ENCODE measurements at regions not wholly inside any gene's neighbourhood (a gene's known extent, or its start where the extent isn't known, plus 50 kb on each side); places are given as distances from the start of the nearest gene placed in this dataset.

DNA sequence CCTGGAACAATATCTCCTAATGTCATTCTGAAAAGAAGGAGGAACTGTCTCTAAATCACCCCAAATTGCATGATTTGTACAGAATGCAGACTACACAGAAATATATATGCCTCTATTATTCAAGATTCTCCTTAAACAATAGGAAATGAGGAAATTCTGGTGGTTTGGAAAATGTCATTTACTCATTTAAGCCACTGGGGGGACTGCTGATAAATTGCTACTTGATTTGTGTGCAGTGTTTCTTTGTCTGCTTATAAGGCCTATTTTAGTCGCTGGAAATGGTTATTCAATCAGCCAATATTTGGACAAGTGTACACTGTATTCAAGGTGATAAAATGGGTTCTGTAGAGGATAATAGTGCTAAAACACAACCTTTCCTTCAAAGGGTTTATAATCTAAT lies 801.9 kb upstream of the CELF4 start:
- H3K9me3 ChIP-seq, result no peaks in the 10 kb centered on the region
- H3K4me3 ChIP-seq, result no peak overlapping the region
- TF ChIP-seq POLR2A (IDR thresholded peaks at IDR 0.05), result no peak
- TF ChIP-seq, protein P1, sequence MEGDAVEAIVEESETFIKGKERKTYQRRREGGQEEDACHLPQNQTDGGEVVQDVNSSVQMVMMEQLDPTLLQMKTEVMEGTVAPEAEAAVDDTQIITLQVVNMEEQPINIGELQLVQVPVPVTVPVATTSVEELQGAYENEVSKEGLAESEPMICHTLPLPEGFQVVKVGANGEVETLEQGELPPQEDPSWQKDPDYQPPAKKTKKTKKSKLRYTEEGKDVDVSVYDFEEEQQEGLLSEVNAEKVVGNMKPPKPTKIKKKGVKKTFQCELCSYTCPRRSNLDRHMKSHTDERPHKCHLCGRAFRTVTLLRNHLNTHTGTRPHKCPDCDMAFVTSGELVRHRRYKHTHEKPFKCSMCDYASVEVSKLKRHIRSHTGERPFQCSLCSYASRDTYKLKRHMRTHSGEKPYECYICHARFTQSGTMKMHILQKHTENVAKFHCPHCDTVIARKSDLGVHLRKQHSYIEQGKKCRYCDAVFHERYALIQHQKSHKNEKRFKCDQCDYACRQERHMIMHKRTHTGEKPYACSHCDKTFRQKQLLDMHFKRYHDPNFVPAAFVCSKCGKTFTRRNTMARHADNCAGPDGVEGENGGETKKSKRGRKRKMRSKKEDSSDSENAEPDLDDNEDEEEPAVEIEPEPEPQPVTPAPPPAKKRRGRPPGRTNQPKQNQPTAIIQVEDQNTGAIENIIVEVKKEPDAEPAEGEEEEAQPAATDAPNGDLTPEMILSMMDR (IDR thresholded peaks at IDR 0.05), result no peak
- no peaks in the 10 kb centered on the region for H3K27me3 ChIP-seq
- no peak for DNase-seq
- H3K36me3 ChIP-seq, result no peaks in the 10 kb centered on the region
- no peaks in the 10 kb centered on the region for H3K4me1 ChIP-seq
- no peak overlapping the region for H3K27ac ChIP-seq

DNA sequence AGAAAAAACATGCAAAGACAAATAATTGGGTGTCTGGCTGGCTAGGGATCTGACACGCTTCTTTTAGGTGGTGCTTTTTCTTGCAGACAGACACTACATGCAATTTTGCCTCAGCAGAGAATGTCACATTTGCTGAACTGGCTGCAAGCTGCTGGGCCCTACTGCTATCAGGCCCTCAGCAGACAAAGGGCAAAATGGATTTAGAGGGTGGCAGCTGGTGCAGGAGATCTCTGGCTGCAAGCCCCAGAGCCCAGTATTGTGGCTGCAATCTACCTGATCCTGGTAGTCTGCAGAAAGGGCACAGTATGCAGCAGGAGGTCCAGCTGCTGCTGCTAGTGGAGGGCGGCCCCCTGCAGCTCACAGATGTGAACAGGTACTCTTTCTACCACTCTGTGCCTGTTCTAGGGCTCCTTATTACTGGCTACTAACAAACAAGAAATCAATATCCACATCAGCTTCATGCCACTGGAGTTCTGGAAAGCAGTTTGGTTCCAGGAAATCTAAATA lies 796.7 kb upstream of the CELF4 start:
- TF ChIP-seq, protein P1 (IDR thresholded peaks at IDR 0.05), result no peak
- TF ChIP-seq POLR2A (IDR thresholded peaks at IDR 0.05), result no peak
- no peaks in the 10 kb centered on the region for H3K27me3 ChIP-seq
- H3K9me3 ChIP-seq, result no peaks in the 10 kb centered on the region
- no peaks in the 10 kb centered on the region for H3K36me3 ChIP-seq
- no peak overlapping the region for H3K27ac ChIP-seq
- DNase-seq, result no peak
- H3K4me1 ChIP-seq, result no peaks in the 10 kb centered on the region
- no peak overlapping the region for H3K4me3 ChIP-seq

DNA sequence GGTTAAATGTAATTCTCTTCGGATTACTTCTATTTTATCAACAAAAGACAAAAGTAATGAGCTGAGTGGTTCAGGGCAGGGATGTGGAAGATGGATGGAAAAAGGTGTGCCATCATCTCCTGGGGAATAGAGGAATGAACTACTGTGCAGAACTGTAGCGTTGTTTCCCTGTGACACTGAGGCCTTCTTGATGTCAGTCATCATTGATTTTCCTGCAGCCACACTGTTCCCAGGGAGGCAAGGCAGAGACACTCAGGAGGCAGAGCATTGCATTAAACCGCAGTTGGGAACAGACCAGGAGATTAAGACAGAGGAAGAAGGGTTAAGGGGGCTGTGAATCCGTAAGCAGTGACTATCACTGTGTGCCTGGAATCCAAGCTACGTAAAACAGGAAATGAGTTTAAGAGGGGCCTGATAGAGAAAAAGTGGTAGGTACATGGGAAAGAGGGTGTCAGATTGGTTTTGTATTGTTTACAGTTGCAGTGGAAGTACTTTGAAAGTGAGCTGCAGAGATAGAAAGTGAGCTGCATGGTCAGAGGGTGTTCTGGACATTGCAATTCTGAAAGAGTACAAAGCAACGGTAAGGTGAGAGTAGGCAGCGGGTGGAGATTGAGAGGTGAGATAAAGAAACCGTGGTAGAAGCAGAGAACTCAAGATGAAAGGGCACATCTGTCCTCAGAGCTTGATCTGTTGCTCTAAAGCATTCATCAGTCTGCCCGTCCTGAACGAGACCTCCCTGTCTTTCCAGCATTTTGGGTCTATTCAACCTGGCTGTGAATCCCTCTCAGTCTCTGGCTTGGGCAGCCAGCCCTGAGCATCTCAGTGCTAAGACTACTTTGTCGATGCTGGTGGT lies 793.4 kb upstream of the CELF4 start:
- Histone ChIP-seq H3K4me3 (no peak overlapping the region), H3K36me3 (no peaks in the 10 kb centered on the region), H3K27me3 (no peaks in the 10 kb centered on the region), H3K27ac (no peak overlapping the region), H3K9me3 (no peaks in the 10 kb centered on the region), H3K4me1 (no peaks in the 10 kb centered on the region)
- DNase-seq, result no peak
- TF ChIP-seq, protein P1 (IDR thresholded peaks at IDR 0.05), result no peak
- no peak for TF ChIP-seq POLR2A (IDR thresholded peaks at IDR 0.05)

DNA sequence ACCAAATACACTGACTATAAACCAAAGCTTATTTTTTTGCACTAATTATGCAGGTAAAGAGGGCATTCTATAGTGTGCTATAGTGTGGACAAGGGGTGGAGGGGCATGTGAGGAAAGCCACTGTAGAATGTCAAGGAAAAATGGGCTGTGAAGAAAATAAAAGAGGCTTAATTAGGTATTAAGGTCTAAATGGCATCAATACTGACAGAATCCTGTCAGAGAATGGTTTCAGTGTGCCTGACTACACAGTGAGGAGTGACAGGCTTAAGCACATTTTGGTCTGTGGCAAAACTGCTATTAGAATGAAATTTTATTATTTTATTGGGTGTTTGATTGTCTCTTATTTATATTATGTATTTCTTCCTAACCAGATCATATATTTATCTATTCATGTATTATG lies 787.6 kb upstream of the CELF4 start:
- Histone ChIP-seq H3K36me3 (no peaks in the 10 kb centered on the region), H3K4me1 (no peaks in the 10 kb centered on the region), H3K4me3 (no peak overlapping the region), H3K27ac (no peak overlapping the region), H3K9me3 (no peaks in the 10 kb centered on the region), H3K27me3 (no peaks in the 10 kb centered on the region)
- TF ChIP-seq, protein P1 (IDR thresholded peaks at IDR 0.05), result no peak
- TF ChIP-seq POLR2A (IDR thresholded peaks at IDR 0.05), result no peak
- no peak for DNase-seq

DNA sequence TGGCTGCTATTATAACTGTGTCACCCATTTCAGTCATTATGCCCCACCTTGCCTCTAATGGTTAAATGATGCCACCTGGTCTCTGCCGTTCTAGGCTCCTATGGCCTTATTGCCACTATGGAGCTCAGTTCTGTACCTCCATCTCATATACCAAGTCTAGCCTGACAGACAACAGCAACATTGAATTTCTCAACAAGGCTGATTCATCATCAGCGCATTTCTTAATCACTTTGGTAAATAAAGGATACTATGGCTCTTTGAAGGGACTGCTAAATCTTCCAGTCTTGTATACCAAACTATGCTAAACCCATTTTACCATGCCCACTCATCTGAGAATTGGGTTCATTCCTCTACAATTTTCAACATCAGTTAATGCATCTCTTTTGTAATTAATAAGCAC lies 784.5 kb upstream of the CELF4 start:
- Histone ChIP-seq H3K9me3 (no peaks in the 10 kb centered on the region), H3K4me3 (no peak overlapping the region), H3K27ac (no peak overlapping the region), H3K36me3 (no peaks in the 10 kb centered on the region), H3K27me3 (no peaks in the 10 kb centered on the region), H3K4me1 (no peaks in the 10 kb centered on the region)
- no peak for DNase-seq
- TF ChIP-seq POLR2A (IDR thresholded peaks at IDR 0.05), result no peak
- TF ChIP-seq, protein P1 (IDR thresholded peaks at IDR 0.05), result no peak

Measured in Peyer's patch (tissue), 4 donors.